Colonic mucosa (tissue), 4 donors: ENCODE measurements at regions not wholly inside any gene's neighbourhood (a gene's known extent, or its start where the extent isn't known, plus 50 kb on each side); places are given as distances from the start of the nearest gene placed in this dataset.

Experiments used
- DNase-seq: peaks from one replicate; pipeline ENCODE4 v3.0.0-alpha.2; 2020
- H3K27ac ChIP-seq: fragments of 200-600 bp; one replicate; pipeline ENCODE4 v1.8.0; 2021
- H3K27me3 ChIP-seq: fragments of 200-600 bp; one replicate; pipeline ENCODE4 v1.8.0; 2021
- H3K36me3 ChIP-seq: fragments of 200-600 bp; one replicate; pipeline ENCODE4 v1.8.0; 2021
- H3K4me1 ChIP-seq: fragments of 200-600 bp; one replicate; pipeline ENCODE4 v1.8.0; 2021; ENCODE audit warnings: mild to moderate bottlenecking
- H3K4me3 ChIP-seq: fragments of 200-600 bp; one replicate; pipeline ENCODE4 v1.8.0; 2021
- H3K9ac ChIP-seq, 2 donors: one replicate each; pipeline ENCODE4 v1.7.0; 2013; ENCODE audit warnings: control low read depth in 2 of 2, low read depth in 2 of 2, low read length in 2 of 2
- H3K9me3 ChIP-seq: fragments of 200-600 bp; one replicate; pipeline ENCODE4 v1.8.0; 2021
- intact Hi-C: fragments of 100-400 bp; cut with DNase I; formaldehyde crosslinking; loops from one replicate; pipeline ENCODE4 v1.14.1; 2022
- TF ChIP-seq, protein P1 (sequence below): fragments of 200-600 bp; IDR thresholded peaks from one replicate; pipeline ENCODE4 v1.8.0; 2022; ENCODE audit warnings: antibody characterized with exemption, mild to moderate bottlenecking
- donor health status: healthy.
- donor health status: DM: no; HTN: no; CAD: no.
- donor health status: DM: no; HTN: no; CAD: no.

DNA sequence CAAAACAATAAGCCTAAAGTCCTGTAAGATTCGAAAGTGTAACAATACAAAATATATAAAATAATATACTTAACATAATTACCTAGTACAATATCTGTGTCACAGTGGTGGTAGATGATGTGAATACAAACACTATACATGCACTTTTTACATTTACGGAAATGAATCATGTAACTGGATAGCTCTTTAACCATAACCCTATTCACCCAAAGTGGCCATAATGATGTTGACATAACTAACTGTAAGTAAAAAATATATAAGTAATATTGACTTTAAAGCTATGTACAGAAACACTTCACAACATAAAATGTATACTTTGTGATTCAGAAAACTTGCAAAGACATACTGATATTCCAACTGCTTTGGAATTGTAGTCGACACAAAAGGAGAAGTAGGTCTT lies 616.9 kb upstream of the SLC8A1 start:
- no peak for DNase-seq
- intact Hi-C loops, result no loop called here
- no peaks in the 10 kb centered on the region for H3K9me3 ChIP-seq
- H3K27ac ChIP-seq, result no peak overlapping the region
- no peak overlapping the region for H3K4me3 ChIP-seq
- H3K9ac ChIP-seq, result no peak overlapping the region
- no peaks in the 10 kb centered on the region for H3K27me3 ChIP-seq
- TF ChIP-seq, protein P1, sequence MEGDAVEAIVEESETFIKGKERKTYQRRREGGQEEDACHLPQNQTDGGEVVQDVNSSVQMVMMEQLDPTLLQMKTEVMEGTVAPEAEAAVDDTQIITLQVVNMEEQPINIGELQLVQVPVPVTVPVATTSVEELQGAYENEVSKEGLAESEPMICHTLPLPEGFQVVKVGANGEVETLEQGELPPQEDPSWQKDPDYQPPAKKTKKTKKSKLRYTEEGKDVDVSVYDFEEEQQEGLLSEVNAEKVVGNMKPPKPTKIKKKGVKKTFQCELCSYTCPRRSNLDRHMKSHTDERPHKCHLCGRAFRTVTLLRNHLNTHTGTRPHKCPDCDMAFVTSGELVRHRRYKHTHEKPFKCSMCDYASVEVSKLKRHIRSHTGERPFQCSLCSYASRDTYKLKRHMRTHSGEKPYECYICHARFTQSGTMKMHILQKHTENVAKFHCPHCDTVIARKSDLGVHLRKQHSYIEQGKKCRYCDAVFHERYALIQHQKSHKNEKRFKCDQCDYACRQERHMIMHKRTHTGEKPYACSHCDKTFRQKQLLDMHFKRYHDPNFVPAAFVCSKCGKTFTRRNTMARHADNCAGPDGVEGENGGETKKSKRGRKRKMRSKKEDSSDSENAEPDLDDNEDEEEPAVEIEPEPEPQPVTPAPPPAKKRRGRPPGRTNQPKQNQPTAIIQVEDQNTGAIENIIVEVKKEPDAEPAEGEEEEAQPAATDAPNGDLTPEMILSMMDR, result no peak
- H3K36me3 ChIP-seq, result no peaks in the 10 kb centered on the region
- H3K4me1 ChIP-seq, result no peaks in the 10 kb centered on the region

GRCh38 chr2:41078341-41078740 lies 626.5 kb upstream of the SLC8A1 start:
- TF ChIP-seq, protein P1, result no peak
- no peak overlapping the region for H3K9ac ChIP-seq
- DNase-seq, result no peak
- no peaks in the 10 kb centered on the region for H3K36me3 ChIP-seq
- no peaks in the 10 kb centered on the region for H3K4me1 ChIP-seq
- no peaks in the 10 kb centered on the region for H3K9me3 ChIP-seq
- no peaks in the 10 kb centered on the region for H3K27me3 ChIP-seq
- H3K4me3 ChIP-seq, result no peak overlapping the region
- intact Hi-C loops, result no loop called here
- no peak overlapping the region for H3K27ac ChIP-seq

DNA sequence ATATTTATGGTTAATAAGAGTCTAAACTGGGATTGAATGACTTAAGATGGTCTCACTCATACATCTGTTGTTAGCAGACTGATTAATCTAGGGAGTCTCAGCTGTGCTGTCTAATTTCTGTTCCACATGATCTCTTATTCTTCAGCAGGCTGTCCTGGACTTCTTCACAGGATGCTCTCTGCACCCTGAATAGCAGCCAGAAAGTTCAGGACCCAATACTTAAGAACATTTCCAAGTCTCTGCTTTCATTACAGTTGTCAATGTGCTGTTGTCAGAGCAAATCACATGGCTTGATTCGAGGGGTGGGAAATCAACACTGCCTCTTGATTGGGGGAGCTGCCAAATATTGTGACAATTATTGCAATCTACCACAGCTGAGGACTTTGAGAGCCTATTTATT lies 627.1 kb upstream of the SLC8A1 start:
- TF ChIP-seq, protein P1, result no peak
- no peak overlapping the region for H3K27ac ChIP-seq
- intact Hi-C loops, result no loop called here

DNA sequence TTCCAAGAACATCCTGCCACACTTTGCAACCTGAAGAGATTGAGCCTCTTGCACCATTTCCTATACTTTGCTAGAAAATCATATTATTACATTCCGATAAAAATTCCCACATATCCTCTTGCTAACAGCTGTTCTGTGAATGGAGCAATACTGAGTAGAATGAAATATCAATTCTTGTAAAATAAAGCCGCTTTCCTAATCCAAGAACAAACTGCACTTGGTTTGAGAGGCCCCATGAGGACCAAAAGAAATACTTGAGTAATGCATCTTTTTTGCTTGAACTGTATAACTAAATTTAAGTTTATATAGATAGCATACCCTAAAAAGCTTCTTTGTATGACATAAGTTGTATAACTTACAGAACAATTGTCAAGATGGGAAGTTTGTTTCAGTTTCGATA lies 632.4 kb upstream of the SLC8A1 start:
- Histone ChIP-seq H3K9ac (no peak overlapping the region), H3K27ac (no peak overlapping the region), H3K36me3 (no peaks in the 10 kb centered on the region), H3K27me3 (no peaks in the 10 kb centered on the region), H3K9me3 (no peaks in the 10 kb centered on the region), H3K4me3 (no peak overlapping the region), H3K4me1 (no peaks in the 10 kb centered on the region)
- intact Hi-C loops, result no loop called here
- TF ChIP-seq, protein P1, result no peak
- no peak for DNase-seq

More for the DNA sequence above, 627.1 kb upstream of the SLC8A1 start:
- H3K4me1 ChIP-seq, result no peaks in the 10 kb centered on the region
- H3K4me3 ChIP-seq, result no peak overlapping the region
- no peaks in the 10 kb centered on the region for H3K9me3 ChIP-seq
- no peak overlapping the region for H3K9ac ChIP-seq
- H3K36me3 ChIP-seq, result no peaks in the 10 kb centered on the region
- no peaks in the 10 kb centered on the region for H3K27me3 ChIP-seq
- DNase-seq, result no peak

GRCh38 chr2:41087946-41088345 lies 636.1 kb upstream of the SLC8A1 start:
- H3K9ac ChIP-seq, result no peak overlapping the region
- H3K27me3 ChIP-seq, result no peaks in the 10 kb centered on the region
- H3K4me3 ChIP-seq, result no peak overlapping the region
- H3K27ac ChIP-seq, result no peak overlapping the region
- no peaks in the 10 kb centered on the region for H3K9me3 ChIP-seq
- TF ChIP-seq, protein P1, result no peak
- H3K4me1 ChIP-seq, result no peaks in the 10 kb centered on the region
- no peaks in the 10 kb centered on the region for H3K36me3 ChIP-seq
- intact Hi-C loops, result no loop called here
- DNase-seq, result no peak

GRCh38 chr2:41101281-41101680 lies 649.4 kb upstream of the SLC8A1 start:
- H3K9ac ChIP-seq, result no peak overlapping the region
- TF ChIP-seq, protein P1, result no peak
- no peaks in the 10 kb centered on the region for H3K27me3 ChIP-seq
- intact Hi-C loops, result no loop called here
- H3K4me1 ChIP-seq, result no peaks in the 10 kb centered on the region
- H3K9me3 ChIP-seq, result no peaks in the 10 kb centered on the region
- no peak for DNase-seq
- H3K36me3 ChIP-seq, result no peaks in the 10 kb centered on the region
- H3K27ac ChIP-seq, result no peak overlapping the region
- H3K4me3 ChIP-seq, result no peak overlapping the region
